HL-60/S4 treated with phorbol 12-myristate 13-acetate at 8.2 ng/mL for 4 days and 3 days (cell line): ENCODE measurements at regions not wholly inside any gene's neighbourhood (a gene's known extent, or its start where the extent isn't known, plus 50 kb on each side); places are given as distances from the start of the nearest gene placed in this dataset.
"Not testable (repeated sequence)": the region's sequence is repeated elsewhere in the genome, so short reads cannot be mapped to it uniquely, and the experiment has no call there.

ENCODE experiments used
- in situ Hi-C: fragments of 300-500 bp; cut with MboI; formaldehyde crosslinking; loops from 2 replicates; pipeline ENCODE4 v1.15.0; 2022; ENCODE audit warnings: low sequenced_read_pairs

- in situ Hi-C loops = no loop called here
Observed at GRCh38 chr1:38787041-38787440, 72.5 kb downstream of the RRAGC start.

- in situ Hi-C loops = no loop called here
Observed at GRCh38 chr1:38786040-38786436, 73.5 kb downstream of the RRAGC start.

- in situ Hi-C loops = no loop called here
Observed at GRCh38 chr1:38785285-38786039, 74.1 kb downstream of the RRAGC start.

- in situ Hi-C loops = no loop called here
Observed at GRCh38 chr1:38784452-38785284, 74.9 kb downstream of the RRAGC start.

- in situ Hi-C loops = no loop called here
Observed at GRCh38 chr1:38783640-38784229, 75.8 kb downstream of the RRAGC start.

GRCh38 chr1:38781872-38782617 lies 77.5 kb downstream of the RRAGC start:
- in situ Hi-C loops = no loop called here

- in situ Hi-C loops = no loop called here
Observed at GRCh38 chr1:38780133-38780532, 79.4 kb downstream of the RRAGC start.

GRCh38 chr1:38779491-38779890 lies 80.1 kb downstream of the RRAGC start:
- in situ Hi-C loops = no loop called here

- in situ Hi-C loops = no loop called here
Observed at GRCh38 chr1:38778521-38778920, 81.1 kb downstream of the RRAGC start.

- in situ Hi-C loops = no loop called here
Observed at GRCh38 chr1:38778051-38778450, 81.5 kb downstream of the RRAGC start.

- in situ Hi-C loops = no loop called here
Observed at GRCh38 chr1:38777464-38777957, 82.1 kb downstream of the RRAGC start.

GRCh38 chr1:38776466-38777065 lies 83.0 kb downstream of the RRAGC start:
- in situ Hi-C loops = no loop called here

- in situ Hi-C loops = no loop called here
Observed at GRCh38 chr1:38775175-38775845, 84.3 kb downstream of the RRAGC start.

- in situ Hi-C loops = no loop called here
Observed at GRCh38 chr1:38773483-38773882, 86.1 kb downstream of the RRAGC start.

GRCh38 chr1:38772953-38773352 lies 86.6 kb downstream of the RRAGC start:
- in situ Hi-C loops = no loop called here

- in situ Hi-C loops = no loop called here
Observed at GRCh38 chr1:38772026-38772425, 87.5 kb downstream of the RRAGC start.

GRCh38 chr1:38770516-38771173 lies 88.9 kb downstream of the RRAGC start:
- in situ Hi-C loops = not testable (repeated sequence)

GRCh38 chr1:38766125-38766524 lies 93.4 kb downstream of the RRAGC start:
- in situ Hi-C loops = no loop called here

GRCh38 chr1:38763121-38763520 lies 96.5 kb downstream of the RRAGC start:
- in situ Hi-C loops = no loop called here
